Mesendoderm (in vitro differentiated cells): ENCODE measurements at regions not wholly inside any gene's neighbourhood (a gene's known extent, or its start where the extent isn't known, plus 50 kb on each side); places are given as distances from the start of the nearest gene placed in this dataset.

Source experiments
- DNase-seq: peaks from one replicate; pipeline ENCODE4 v3.0.0; 2013
- H2AK5ac ChIP-seq: 2 replicates; pipeline ENCODE4 v1.6.1; 2013; ENCODE audit warnings: low read length, inconsistent platforms
- H2BK120ac ChIP-seq: 2 replicates; pipeline ENCODE4 v1.6.1; 2013; ENCODE audit warnings: low read depth, mild to moderate bottlenecking, low read length, moderate library complexity, mixed read lengths
- H2BK15ac ChIP-seq: replicated peaks from 2 replicates; pipeline ENCODE4 v1.6.1; 2013; ENCODE audit warnings: low read depth, mild to moderate bottlenecking, moderate library complexity
- H2BK5ac ChIP-seq: 2 replicates; pipeline ENCODE4 v1.6.1; 2013; ENCODE audit warnings: low read length, inconsistent platforms
- H3K18ac ChIP-seq: 2 replicates; pipeline ENCODE4 v1.6.1; 2013; ENCODE audit warnings: mild to moderate bottlenecking, low read length, mixed read lengths
- H3K23ac ChIP-seq: one replicate; pipeline ENCODE4 v1.6.1; 2013; ENCODE audit warnings: low read length
- H3K27ac ChIP-seq: 2 replicates; pipeline ENCODE4 v1.5.1; 2013; ENCODE audit warnings: low read depth, mild to moderate bottlenecking, inconsistent platforms, low read length, moderate library complexity
- H3K27me3 ChIP-seq: 2 replicates; pipeline ENCODE4 v1.6.1; 2013; ENCODE audit warnings: low read length, control low read depth, mild to moderate bottlenecking, inconsistent platforms; ENCODE audit not compliant: insufficient read depth, poor library complexity
- H3K36me3 ChIP-seq: 2 replicates; pipeline ENCODE4 v1.6.1; 2013; ENCODE audit warnings: low read length, inconsistent platforms; ENCODE audit not compliant: control insufficient read depth, insufficient read depth
- H3K4ac ChIP-seq: one replicate; pipeline ENCODE4 v1.6.1; 2013; ENCODE audit warnings: low read depth, mild to moderate bottlenecking, low read length, moderate library complexity
- H3K4me1 ChIP-seq: 2 replicates; pipeline ENCODE4 v1.6.1; 2013; ENCODE audit warnings: low read depth, low read length, inconsistent platforms; ENCODE audit not compliant: control insufficient read depth
- H3K4me2 ChIP-seq: 2 replicates; pipeline ENCODE4 v1.6.1; 2013; ENCODE audit warnings: low read length
- H3K4me3 ChIP-seq: 2 replicates; pipeline ENCODE4 v1.5.1; 2013; ENCODE audit warnings: mild to moderate bottlenecking, low read length
- H3K56ac ChIP-seq: one replicate; pipeline ENCODE4 v1.6.1; 2013; ENCODE audit warnings: low read length
- H3K79me1 ChIP-seq: 2 replicates; pipeline ENCODE4 v1.6.1; 2013; ENCODE audit warnings: low read length, inconsistent platforms
- H3K79me2 ChIP-seq: 2 replicates; pipeline ENCODE4 v1.6.1; 2013; ENCODE audit warnings: mild to moderate bottlenecking, low read length; ENCODE audit not compliant: control insufficient read depth, insufficient read depth
- H3K9ac ChIP-seq: 2 replicates; pipeline ENCODE4 v1.6.1; 2013; ENCODE audit warnings: low read length, inconsistent platforms
- H4K5ac ChIP-seq: one replicate; pipeline ENCODE4 v1.6.1; 2013; ENCODE audit warnings: low read length
- H4K8ac ChIP-seq: one replicate; pipeline ENCODE4 v1.6.1; 2013; ENCODE audit warnings: low read depth, mild to moderate bottlenecking, control low read depth, low read length, moderate library complexity
- WGBS: extraction: QIAGEN DNeasy Blood & Tissue Kit; methylation state at CpG from one replicate; pipeline ENCODE4 v1.1.7; 2013; ENCODE audit warnings: low lambda C conversion rate, missing lambda C conversion rate; ENCODE audit not compliant: insufficient coverage; ENCODE audit errors: extremely low coverage; 5-methylcytosine and 5-hydroxymethylcytosine counted together

DNA sequence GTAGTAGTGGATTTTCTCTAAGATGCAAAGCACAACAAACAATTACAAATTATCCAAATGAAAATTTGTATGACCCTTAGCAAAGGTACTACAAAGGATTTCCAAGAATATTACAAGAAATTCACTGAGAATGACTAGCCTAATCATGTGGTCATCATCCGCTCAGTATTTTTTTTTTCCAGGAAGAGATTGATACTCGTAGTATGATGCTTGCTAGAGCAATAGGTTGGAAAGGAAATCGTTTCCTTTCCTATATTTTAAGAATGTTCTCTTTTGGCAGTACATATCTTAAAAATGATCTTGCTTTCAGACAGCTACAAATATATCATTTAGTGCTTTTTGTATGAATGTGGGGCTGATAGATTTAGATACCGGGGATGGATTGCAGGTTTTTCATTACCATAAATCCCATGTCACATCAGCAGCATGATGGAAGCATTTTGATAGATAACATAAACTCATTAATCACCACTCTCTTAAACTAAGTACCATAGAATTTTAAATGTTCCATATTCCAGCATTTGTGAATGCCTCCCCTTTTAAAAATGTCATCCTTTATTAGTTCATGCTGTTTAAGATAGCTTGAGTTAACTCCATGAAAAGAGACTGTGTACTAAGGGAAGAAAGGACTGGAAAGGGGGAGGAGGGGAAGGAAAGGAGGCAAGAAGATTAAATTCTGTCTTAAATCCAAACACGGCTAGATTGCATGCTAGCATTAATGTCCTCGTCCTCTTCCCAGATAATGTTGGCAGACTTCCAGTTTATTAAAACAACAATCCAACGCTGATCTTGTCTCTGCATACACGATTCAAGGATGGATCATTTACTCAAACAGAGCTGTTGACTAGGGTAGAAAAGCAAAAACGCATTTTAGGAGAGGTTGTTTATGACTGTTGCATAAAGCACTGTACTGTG is 311.7 kb upstream of the ZNF608 start:
- Histone ChIP-seq H3K4me3 (no peak overlapping the region), H4K5ac (no peak overlapping the region), H3K79me2 (no peaks in the 10 kb centered on the region), H4K8ac (no peak overlapping the region), H2BK5ac (no peak overlapping the region), H3K18ac (no peak overlapping the region), H3K9ac (no peak overlapping the region), H2BK15ac (no peak overlapping the region), H3K27ac (no peak overlapping the region), H3K27me3 (no peaks in the 10 kb centered on the region), H2AK5ac (no peak overlapping the region), H2BK120ac (no peak overlapping the region), H3K79me1 (no peaks in the 10 kb centered on the region), H3K4ac (no peak overlapping the region), H3K36me3 (no peaks in the 10 kb centered on the region), H3K56ac (no peak overlapping the region), H3K4me1 (peaks cover 3% of the 10 kb centered on the region), H3K4me2 (no peak overlapping the region), H3K23ac (no peak overlapping the region)
- no CpG with 5 or more reads among the region's 9 CpGs for WGBS
- DNase-seq, result no peak

DNA sequence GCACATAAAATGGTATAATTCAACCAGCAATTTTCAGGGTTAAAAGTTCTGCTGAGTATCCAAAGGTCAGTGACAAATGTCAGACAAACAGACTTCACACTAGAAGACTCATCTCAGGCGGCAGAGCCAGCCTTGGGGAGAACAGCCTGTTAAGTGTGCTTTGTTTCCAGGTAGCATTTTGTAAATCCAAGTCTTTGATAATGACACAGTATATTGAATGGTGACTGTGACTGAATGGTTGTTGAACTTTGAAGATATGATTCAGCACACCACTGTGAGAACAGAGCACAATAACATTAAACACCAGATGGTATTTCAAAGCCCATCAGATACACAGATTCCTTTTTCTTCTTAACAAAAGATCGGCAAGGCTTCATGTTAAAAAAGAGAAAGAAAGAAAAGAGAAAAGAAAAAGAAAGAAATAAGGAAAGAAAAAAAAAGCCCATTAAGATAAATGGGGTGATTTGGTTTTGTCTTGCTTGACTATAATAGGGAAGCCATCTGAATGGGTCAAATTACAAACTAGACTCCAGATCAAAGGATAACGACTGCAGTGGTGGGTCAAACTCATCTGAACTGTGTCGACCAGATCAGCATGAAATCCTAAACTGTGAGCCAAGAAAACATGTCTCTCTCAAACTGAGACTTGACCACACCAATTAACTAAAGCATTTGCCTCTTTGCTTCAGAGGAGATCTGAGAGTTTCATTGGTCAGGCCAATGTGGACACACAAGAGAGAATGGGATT is 313.0 kb upstream of the ZNF608 start:
- Histone ChIP-seq H3K4me1 (peaks cover 3% of the 10 kb centered on the region), H3K56ac (no peak overlapping the region), H2BK120ac (no peak overlapping the region), H3K4me2 (no peak overlapping the region), H3K36me3 (no peaks in the 10 kb centered on the region), H2AK5ac (no peak overlapping the region), H3K9ac (no peak overlapping the region), H3K4ac (no peak overlapping the region), H2BK5ac (no peak overlapping the region), H3K18ac (no peak overlapping the region), H3K27ac (no peak overlapping the region), H3K79me2 (no peaks in the 10 kb centered on the region), H4K5ac (no peak overlapping the region), H3K23ac (no peak overlapping the region), H2BK15ac (no peak overlapping the region), H4K8ac (no peak overlapping the region), H3K27me3 (no peaks in the 10 kb centered on the region), H3K79me1 (no peaks in the 10 kb centered on the region), H3K4me3 (no peak overlapping the region)
- peak; percentile 13 for DNase-seq
- no CpG with 5 or more reads among the region's 4 CpGs for WGBS

DNA sequence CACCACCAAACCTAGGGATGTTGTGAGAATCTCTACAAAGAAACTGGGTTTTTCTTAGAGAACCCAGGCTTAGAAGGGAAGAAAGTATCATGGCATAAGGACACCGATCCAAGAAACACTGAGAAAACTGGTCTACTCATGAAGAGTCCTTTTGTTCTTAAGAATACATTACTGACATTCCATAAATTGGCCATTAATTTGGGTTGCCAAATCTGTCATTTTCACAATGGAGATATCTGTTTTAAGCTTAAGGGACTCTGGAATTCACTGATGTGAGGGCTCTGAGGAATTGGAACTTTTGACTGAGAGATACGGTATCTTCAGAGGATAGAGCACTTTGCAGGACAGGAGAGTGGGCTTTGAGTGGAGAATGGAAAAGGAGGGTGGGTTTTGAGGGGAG is 315.3 kb upstream of the ZNF608 start:
- H3K27me3 ChIP-seq, result no peaks in the 10 kb centered on the region
- H3K18ac ChIP-seq, result peak overlapping the region; percentile 8
- peak overlapping the region; percentile 94 for H2BK15ac ChIP-seq
- peaks cover under 1% of the 10 kb centered on the region for H3K4me1 ChIP-seq
- no peak overlapping the region for H3K4ac ChIP-seq
- H3K27ac ChIP-seq, result no peak overlapping the region
- H3K9ac ChIP-seq, result no peak overlapping the region
- WGBS, result no CpG with 5 or more reads among the region's 2 CpGs
- no peak for DNase-seq
- no peak overlapping the region for H4K5ac ChIP-seq
- no peak overlapping the region for H3K56ac ChIP-seq
- H2BK120ac ChIP-seq, result no peak overlapping the region
- H3K23ac ChIP-seq, result no peak overlapping the region
- H3K79me1 ChIP-seq, result no peaks in the 10 kb centered on the region
- H2BK5ac ChIP-seq, result no peak overlapping the region
- no peaks in the 10 kb centered on the region for H3K79me2 ChIP-seq
- H3K4me3 ChIP-seq, result no peak overlapping the region
- no peak overlapping the region for H3K4me2 ChIP-seq
- H4K8ac ChIP-seq, result no peak overlapping the region
- no peaks in the 10 kb centered on the region for H3K36me3 ChIP-seq
- no peak overlapping the region for H2AK5ac ChIP-seq

DNA sequence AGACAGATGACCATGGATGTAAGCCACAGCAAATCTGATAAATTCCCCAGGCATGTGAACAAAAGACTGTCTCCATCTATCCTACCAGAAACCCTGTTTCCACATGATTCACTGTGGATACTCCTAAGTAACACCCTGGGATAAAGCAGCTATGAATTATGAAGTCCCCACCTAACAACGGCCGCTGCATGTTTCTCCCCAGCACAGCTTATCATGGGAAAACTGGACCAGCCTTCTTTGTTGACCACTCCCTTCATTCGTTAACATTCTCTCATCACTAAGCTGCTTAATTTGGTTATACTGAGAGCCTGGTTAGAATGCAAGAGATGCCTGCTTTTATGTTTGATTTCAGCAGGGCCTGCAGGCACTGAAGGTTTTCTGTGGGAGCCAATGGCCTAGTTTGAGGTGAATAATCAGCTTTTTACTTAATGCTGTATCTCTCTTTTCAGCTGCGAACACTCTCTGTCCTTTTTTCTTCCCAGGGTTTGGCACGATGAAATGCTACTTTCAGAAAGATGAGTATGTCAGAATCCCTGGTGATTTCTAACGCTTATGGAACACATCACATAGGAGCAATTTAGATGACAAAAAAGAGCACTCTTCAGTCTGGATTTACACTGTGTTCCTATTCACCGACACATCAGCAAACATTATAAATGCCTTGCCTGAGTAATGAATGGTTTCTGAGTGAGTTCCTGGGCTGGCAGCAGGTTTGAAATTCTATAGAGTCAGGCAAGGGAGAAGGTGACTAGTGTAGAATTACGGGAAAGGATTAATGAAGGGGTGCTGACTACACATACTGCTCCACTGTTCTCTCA is 318.4 kb upstream of the ZNF608 start:
- H3K18ac ChIP-seq, result no peak overlapping the region
- H2AK5ac ChIP-seq, result no peak overlapping the region
- no peak overlapping the region for H3K4me3 ChIP-seq
- H3K23ac ChIP-seq, result no peak overlapping the region
- no peak overlapping the region for H2BK5ac ChIP-seq
- no peak overlapping the region for H3K4ac ChIP-seq
- H3K9ac ChIP-seq, result no peak overlapping the region
- no peak overlapping the region for H2BK120ac ChIP-seq
- H3K27me3 ChIP-seq, result no peaks in the 10 kb centered on the region
- no peaks in the 10 kb centered on the region for H3K36me3 ChIP-seq
- no peak overlapping the region for H2BK15ac ChIP-seq
- H3K56ac ChIP-seq, result no peak overlapping the region
- no peak overlapping the region for H4K8ac ChIP-seq
- DNase-seq, result no peak
- no peak overlapping the region for H4K5ac ChIP-seq
- H3K4me2 ChIP-seq, result no peak overlapping the region
- H3K4me1 ChIP-seq, result no peaks in the 10 kb centered on the region
- H3K79me2 ChIP-seq, result no peaks in the 10 kb centered on the region
- WGBS, result no CpG with 5 or more reads among the region's 8 CpGs
- no peaks in the 10 kb centered on the region for H3K79me1 ChIP-seq
- no peak overlapping the region for H3K27ac ChIP-seq

DNA sequence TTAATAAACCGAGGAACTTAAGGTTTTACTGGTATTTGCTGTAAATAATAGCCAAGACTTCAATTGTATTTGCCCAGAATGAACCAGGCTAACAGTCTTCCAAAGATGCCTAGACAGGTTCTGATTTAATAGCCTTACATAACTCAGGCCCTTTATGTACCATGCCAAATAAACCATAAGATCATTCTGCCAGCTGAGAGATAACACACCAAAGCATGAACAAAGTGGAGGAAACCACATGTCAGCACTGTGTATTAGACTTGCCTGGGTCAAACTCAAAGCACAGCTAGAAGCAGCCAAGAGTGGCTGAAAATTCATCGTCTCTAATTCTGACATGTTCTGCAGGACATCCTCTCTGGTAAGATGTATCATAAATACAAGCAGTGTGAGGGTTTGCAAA is 319.3 kb upstream of the ZNF608 start:
- no peaks in the 10 kb centered on the region for H3K79me1 ChIP-seq
- DNase-seq, result no peak

More for the DNA sequence above, 319.3 kb upstream of the ZNF608 start:
- H2AK5ac ChIP-seq, result no peak overlapping the region
- no peak overlapping the region for H2BK5ac ChIP-seq
- no peaks in the 10 kb centered on the region for H3K4me1 ChIP-seq
- no peak overlapping the region for H3K9ac ChIP-seq
- no peak overlapping the region for H3K23ac ChIP-seq
- H3K79me2 ChIP-seq, result no peaks in the 10 kb centered on the region
- H3K56ac ChIP-seq, result no peak overlapping the region
- H2BK15ac ChIP-seq, result no peak overlapping the region
- H3K4ac ChIP-seq, result no peak overlapping the region
- no CpG with 5 or more reads among the region's 2 CpGs for WGBS
- no peak overlapping the region for H2BK120ac ChIP-seq
- no peak overlapping the region for H3K18ac ChIP-seq
- no peak overlapping the region for H3K4me2 ChIP-seq
- no peak overlapping the region for H3K4me3 ChIP-seq
- no peak overlapping the region for H4K5ac ChIP-seq
- H3K27me3 ChIP-seq, result no peaks in the 10 kb centered on the region
- H4K8ac ChIP-seq, result no peak overlapping the region
- no peak overlapping the region for H3K27ac ChIP-seq
- H3K36me3 ChIP-seq, result no peaks in the 10 kb centered on the region
